GM23248 (cell line): ENCODE measurements at regions not wholly inside any gene's neighbourhood (a gene's known extent, or its start where the extent isn't known, plus 50 kb on each side); places are given as distances from the start of the nearest gene placed in this dataset.

Source experiments
- DNase-seq: peaks from one replicate; pipeline ENCODE4 v3.0.0-alpha.2; 2015
- H2AFZ ChIP-seq: fragments of 200-600 bp; sonication (generic); 2 replicates; pipeline ENCODE4 v1.6.1; 2016; ENCODE audit warnings: antibody characterized with exemption
- H3F3A ChIP-seq: fragments of 200-600 bp; sonication (generic); 2 replicates; pipeline ENCODE4 v1.6.1; 2016; ENCODE audit warnings: mild to moderate bottlenecking, antibody characterized with exemption, mixed run types; ENCODE audit not compliant: insufficient read depth
- H3K27ac ChIP-seq: fragments of 200-600 bp; sonication (generic); 2 replicates; pipeline ENCODE4 v1.5.1; 2016; ENCODE audit warnings: mild to moderate bottlenecking
- H3K27me3 ChIP-seq: fragments of 200-600 bp; sonication (generic); replicated peaks from 2 replicates; pipeline ENCODE4 v1.6.1; 2016; ENCODE audit warnings: mild to moderate bottlenecking; ENCODE audit not compliant: insufficient read depth
- H3K36me3 ChIP-seq: fragments of 200-600 bp; sonication (generic); 2 replicates; pipeline ENCODE4 v1.6.1; 2016; ENCODE audit warnings: low read depth, mild to moderate bottlenecking
- H3K4me1 ChIP-seq: fragments of 200-600 bp; sonication (generic); 2 replicates; pipeline ENCODE4 v1.6.1; 2016; ENCODE audit warnings: mild to moderate bottlenecking; ENCODE audit not compliant: insufficient read depth
- H3K4me2 ChIP-seq: fragments of 200-600 bp; sonication (generic); one replicate; pipeline ENCODE4 v1.6.1; 2016; ENCODE audit warnings: mild to moderate bottlenecking; ENCODE audit not compliant: unreplicated experiment
- H3K4me3 ChIP-seq: fragments of 200-600 bp; sonication (generic); 2 replicates; pipeline ENCODE4 v1.5.1; 2016; ENCODE audit warnings: mild to moderate bottlenecking
- H3K79me2 ChIP-seq: fragments of 200-600 bp; sonication (generic); 2 replicates; pipeline ENCODE4 v1.6.1; 2016; ENCODE audit warnings: mild to moderate bottlenecking; ENCODE audit not compliant: insufficient read depth
- H3K9ac ChIP-seq: fragments of 200-600 bp; sonication (generic); 2 replicates; pipeline ENCODE4 v1.6.1; 2016; ENCODE audit warnings: mild to moderate bottlenecking
- H3K9me2 ChIP-seq: fragments of 200-600 bp; sonication (generic); 2 replicates; pipeline ENCODE4 v1.6.1; 2016; ENCODE audit warnings: mixed run types, mild to moderate bottlenecking, moderate library complexity; ENCODE audit not compliant: insufficient read depth
- H3K9me3 ChIP-seq: fragments of 200-600 bp; sonication (generic); one replicate; pipeline ENCODE4 v1.6.1; 2017; ENCODE audit warnings: low read depth
- H4K20me1 ChIP-seq: fragments of 200-600 bp; sonication (generic); 2 replicates; pipeline ENCODE4 v1.6.0; 2016; ENCODE audit not compliant: insufficient read depth
- EZH2 ChIP-seq: fragments of 200-600 bp; sonication (generic); IDR thresholded peaks from 2 replicates; pipeline ENCODE4 v1.6.1; 2018; ENCODE audit warnings: antibody characterized with exemption, mild to moderate bottlenecking; ENCODE audit not compliant: insufficient read depth, poor library complexity, severe bottlenecking
- EZH2phosphoT487 ChIP-seq: fragments of 200-600 bp; sonication (generic); IDR thresholded peaks from 2 replicates; pipeline ENCODE4 v1.6.1; 2018; ENCODE audit warnings: antibody characterized with exemption, moderate library complexity, mild to moderate bottlenecking, low read depth; ENCODE audit not compliant: insufficient read depth
- WGBS, 2 experiments: methylation state at CpG; one replicate each; pipeline ENCODE4 v1.1.6; 2015 to 2017; ENCODE audit warnings: low lambda C conversion rate in 2 of 2, low coverage in 1 of 2; ENCODE audit errors: missing lambda C conversion rate in 2 of 2; 5-methylcytosine and 5-hydroxymethylcytosine counted together
- in situ Hi-C: fragments of 300-500 bp; cut with MboI; formaldehyde crosslinking; loops from 2 replicates; pipeline ENCODE4 v1.15.0; 2020

DNA sequence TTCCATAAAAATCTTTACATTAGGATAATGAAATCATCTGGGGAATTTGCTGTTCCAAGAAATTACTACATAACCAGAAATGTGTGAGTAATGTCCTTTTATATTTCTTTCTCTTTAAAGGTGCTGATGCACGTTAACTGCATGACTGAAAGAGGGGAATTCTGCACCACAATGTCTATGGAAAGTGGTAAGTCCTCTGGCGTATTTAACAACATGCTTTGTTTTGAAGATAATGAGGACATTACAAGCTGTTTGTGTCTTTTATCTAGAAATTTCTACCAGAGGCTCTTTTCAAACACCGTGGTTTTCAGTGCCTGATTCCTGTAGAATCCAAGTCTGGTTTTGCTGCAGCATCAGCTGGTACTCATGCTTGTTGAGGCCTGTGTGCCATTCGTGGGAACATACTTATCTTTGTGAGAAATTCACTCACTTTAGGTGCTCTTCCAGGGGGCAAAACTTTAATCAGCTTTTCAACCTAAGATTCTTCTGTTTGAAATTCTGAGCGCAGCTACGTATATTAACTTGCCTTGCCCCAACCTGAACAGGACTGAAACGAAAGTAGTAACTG is 257.2 kb downstream of the PDHA2 start:
- in situ Hi-C loops, result no loop called here
- Histone ChIP-seq H3K27me3 (no peaks in the 10 kb centered on the region), H4K20me1 (no peaks in the 10 kb centered on the region), H3K9me3 (no peaks in the 10 kb centered on the region), H3K27ac (no peak overlapping the region), H3F3A (no peaks in the 10 kb centered on the region), H2AFZ (no peak overlapping the region), H3K9me2 (no peaks in the 10 kb centered on the region), H3K4me1 (no peaks in the 10 kb centered on the region), H3K4me2 (no peak overlapping the region), H3K4me3 (no peak overlapping the region), H3K9ac (no peak overlapping the region), H3K36me3 (no peaks in the 10 kb centered on the region), H3K79me2 (no peaks in the 10 kb centered on the region)
- 17 to 23% methylated on average over 7 of the region's 7 CpGs for WGBS, 2 experiments
- DNase-seq, result no peak
- TF ChIP-seq EZH2phosphoT487, result no peak
- no peak for TF ChIP-seq EZH2

- Histone ChIP-seq H3K4me2 (no peak overlapping the region), H4K20me1 (no peaks in the 10 kb centered on the region), H2AFZ (no peak overlapping the region), H3F3A (no peaks in the 10 kb centered on the region), H3K9me3 (no peaks in the 10 kb centered on the region), H3K36me3 (no peaks in the 10 kb centered on the region), H3K4me1 (no peaks in the 10 kb centered on the region), H3K4me3 (no peak overlapping the region), H3K79me2 (no peaks in the 10 kb centered on the region), H3K9ac (no peak overlapping the region), H3K9me2 (no peaks in the 10 kb centered on the region), H3K27ac (no peak overlapping the region), H3K27me3 (no peaks in the 10 kb centered on the region)
- DNase-seq, result no peak
- in situ Hi-C loops, result no loop called here
- TF ChIP-seq EZH2phosphoT487 (no peak), EZH2 (no peak)
- 9 to 12% methylated on average over 1 of the region's 1 CpG for WGBS, 2 experiments
Measured at GRCh38 chr4:96097693-96098092, 257.8 kb downstream of the PDHA2 start.

GRCh38 chr4:96099031-96099430 is 259.1 kb downstream of the PDHA2 start:
- Histone ChIP-seq H3K27me3 (no peaks in the 10 kb centered on the region), H3K79me2 (no peaks in the 10 kb centered on the region), H3K4me1 (no peaks in the 10 kb centered on the region), H3K9ac (no peak overlapping the region), H2AFZ (no peak overlapping the region), H3K4me3 (no peak overlapping the region), H3K9me3 (no peaks in the 10 kb centered on the region), H3K9me2 (no peaks in the 10 kb centered on the region), H3K27ac (no peak overlapping the region), H3K36me3 (no peaks in the 10 kb centered on the region), H3F3A (no peaks in the 10 kb centered on the region), H3K4me2 (no peak overlapping the region), H4K20me1 (no peaks in the 10 kb centered on the region)
- WGBS, 2 experiments, result 3 to 4% methylated on average over 1 of the region's 1 CpG
- in situ Hi-C loops, result no loop called here
- TF ChIP-seq EZH2 (no peak), EZH2phosphoT487 (no peak)
- DNase-seq, result no peak

GRCh38 chr4:96102541-96103026 is 262.7 kb downstream of the PDHA2 start:
- WGBS, 2 experiments, result 38 to 46% methylated on average over 3 of the region's 3 CpGs
- no peaks in the 10 kb centered on the region for H3K36me3 ChIP-seq
- no peaks in the 10 kb centered on the region for H3K4me1 ChIP-seq
- H3K79me2 ChIP-seq, result no peaks in the 10 kb centered on the region
- TF ChIP-seq EZH2phosphoT487, result no peak
- no peak for TF ChIP-seq EZH2
- H3K9ac ChIP-seq, result no peak overlapping the region
- no peaks in the 10 kb centered on the region for H3K27me3 ChIP-seq
- H3K4me3 ChIP-seq, result no peak overlapping the region
- peaks cover 2% of the 10 kb centered on the region for H3K9me3 ChIP-seq
- no peak overlapping the region for H3K27ac ChIP-seq
- H3K4me2 ChIP-seq, result no peak overlapping the region
- H3K9me2 ChIP-seq, result no peaks in the 10 kb centered on the region
- H3F3A ChIP-seq, result no peaks in the 10 kb centered on the region
- in situ Hi-C loops, result no loop called here
- no peak overlapping the region for H2AFZ ChIP-seq
- DNase-seq, result no peak
- H4K20me1 ChIP-seq, result no peaks in the 10 kb centered on the region

DNA sequence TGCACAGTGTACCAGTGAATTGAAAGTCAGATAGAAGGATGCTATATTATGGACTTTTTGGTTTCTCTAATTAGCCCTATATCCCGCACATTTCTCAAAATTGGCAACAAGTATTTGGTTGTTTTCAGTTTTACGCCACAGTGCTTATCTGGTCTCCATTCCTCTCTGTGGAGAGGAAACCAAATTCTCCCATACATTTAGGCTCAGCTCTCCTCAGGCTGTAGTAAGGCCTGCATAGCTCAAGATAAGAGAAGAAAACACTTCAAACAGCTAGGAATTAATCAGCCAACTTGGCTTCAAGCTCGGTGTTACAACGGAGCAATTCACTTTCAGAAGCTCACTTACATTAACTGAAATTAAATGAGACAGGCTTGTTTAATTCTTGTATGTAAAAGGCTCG is 263.2 kb downstream of the PDHA2 start:
- Histone ChIP-seq H3K4me3 (no peak overlapping the region), H3K36me3 (no peaks in the 10 kb centered on the region), H3K4me1 (no peaks in the 10 kb centered on the region), H3K27me3 (no peaks in the 10 kb centered on the region), H3K27ac (no peak overlapping the region), H3K9ac (no peak overlapping the region), H3F3A (no peaks in the 10 kb centered on the region), H3K4me2 (no peak overlapping the region), H2AFZ (no peak overlapping the region), H4K20me1 (no peaks in the 10 kb centered on the region), H3K9me3 (peaks cover 2% of the 10 kb centered on the region), H3K9me2 (no peaks in the 10 kb centered on the region), H3K79me2 (no peaks in the 10 kb centered on the region)
- DNase-seq, result no peak
- no peak for TF ChIP-seq EZH2phosphoT487
- no peak for TF ChIP-seq EZH2
- WGBS, 2 experiments, result 19 to 22% methylated on average over 5 of the region's 5 CpGs
- in situ Hi-C loops, result no loop called here
